ELF-1 (cell line): ENCODE measurements at regions not wholly inside any gene's neighbourhood (a gene's known extent, or its start where the extent isn't known, plus 50 kb on each side); places are given as distances from the start of the nearest gene placed in this dataset.
"Not testable (repeated sequence)": the region's sequence is repeated elsewhere in the genome, so short reads cannot be mapped to it uniquely, and the experiment has no call there.

Experiments used
- DNase-seq: peaks from one replicate; pipeline ENCODE4 v3.0.0-alpha.2; 2016; ENCODE audit warnings: low read depth, low spot score

GRCh38 chr3:177249203-177249602 is 51.9 kb upstream of the TBL1XR1 start:
- DNase-seq, result no peak

GRCh38 chr3:177250151-177250550 is 52.9 kb upstream of the TBL1XR1 start:
- DNase-seq, result no peak

GRCh38 chr3:177251755-177252154 is 54.5 kb upstream of the TBL1XR1 start:
- DNase-seq, result no peak

GRCh38 chr3:177257006-177257405 is 59.7 kb upstream of the TBL1XR1 start:
- DNase-seq, result no peak

- DNase-seq, result no peak
These were observed 60.3 kb upstream of the TBL1XR1 start for GRCh38 chr3:177257625-177258024.

- peak; percentile 51 for DNase-seq
These were observed 65.1 kb upstream of the TBL1XR1 start for GRCh38 chr3:177262396-177262795.

GRCh38 chr3:177263615-177264368 is 66.5 kb upstream of the TBL1XR1 start:
- DNase-seq, result no peak

- DNase-seq, result not testable (repeated sequence)
These were observed 74.7 kb upstream of the TBL1XR1 start for GRCh38 chr3:177271811-177272501.

GRCh38 chr3:177278016-177278415 is 80.7 kb upstream of the TBL1XR1 start:
- DNase-seq, result no peak

- no peak for DNase-seq
These were observed 82.0 kb upstream of the TBL1XR1 start for GRCh38 chr3:177279118-177279815.

GRCh38 chr3:177281292-177282118 is 84.2 kb upstream of the TBL1XR1 start:
- peak; percentile 44 for DNase-seq

GRCh38 chr3:177282119-177282655 is 84.9 kb upstream of the TBL1XR1 start:
- no peak for DNase-seq

GRCh38 chr3:177283983-177284382 is 86.7 kb upstream of the TBL1XR1 start:
- no peak for DNase-seq

GRCh38 chr3:177284383-177284881 is 87.2 kb upstream of the TBL1XR1 start:
- peak; percentile 95 for DNase-seq

- no peak for DNase-seq
These were observed 88.8 kb upstream of the TBL1XR1 start for GRCh38 chr3:177286034-177286433.

GRCh38 chr3:177287231-177287630 is 89.9 kb upstream of the TBL1XR1 start:
- peak; percentile 72 for DNase-seq

GRCh38 chr3:177290633-177291032 is 93.4 kb upstream of the TBL1XR1 start:
- DNase-seq, result no peak

GRCh38 chr3:177294221-177294620 is 96.9 kb upstream of the TBL1XR1 start:
- DNase-seq, result no peak

- DNase-seq, result no peak
These were observed 97.8 kb upstream of the TBL1XR1 start for GRCh38 chr3:177295116-177295515.

GRCh38 chr3:177299250-177299649 is 102.0 kb upstream of the TBL1XR1 start:
- no peak for DNase-seq
